ENCODE measurements at regions not wholly inside any gene's neighbourhood (a gene's known extent, or its start where the extent isn't known, plus 50 kb on each side); places are given as distances from the start of the nearest gene placed in this dataset.
"Not testable (repeated sequence)": the region's sequence is repeated elsewhere in the genome, so short reads cannot be mapped to it uniquely, and the experiment has no call there.

DNA sequence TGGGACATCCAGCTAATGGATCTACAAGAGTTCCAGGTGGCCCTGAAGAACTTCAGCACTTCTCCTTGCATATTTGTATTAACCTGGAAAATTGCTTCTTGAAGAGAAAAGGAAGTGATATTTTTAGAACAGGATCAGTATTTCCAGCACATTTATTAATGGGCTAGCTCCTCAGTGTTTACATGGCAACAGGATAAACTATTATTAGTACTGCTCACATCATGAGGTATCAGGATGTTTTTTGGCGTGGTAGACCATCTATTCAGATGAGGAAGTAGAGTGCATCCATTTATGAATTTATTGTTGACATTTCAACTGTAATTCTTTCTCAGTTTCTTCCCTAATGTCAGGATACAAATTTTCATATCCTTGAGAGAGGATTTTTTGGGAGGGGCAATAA is 144.4 kb downstream of the KCNRG start:
- no peak for DNase-seq

DNA sequence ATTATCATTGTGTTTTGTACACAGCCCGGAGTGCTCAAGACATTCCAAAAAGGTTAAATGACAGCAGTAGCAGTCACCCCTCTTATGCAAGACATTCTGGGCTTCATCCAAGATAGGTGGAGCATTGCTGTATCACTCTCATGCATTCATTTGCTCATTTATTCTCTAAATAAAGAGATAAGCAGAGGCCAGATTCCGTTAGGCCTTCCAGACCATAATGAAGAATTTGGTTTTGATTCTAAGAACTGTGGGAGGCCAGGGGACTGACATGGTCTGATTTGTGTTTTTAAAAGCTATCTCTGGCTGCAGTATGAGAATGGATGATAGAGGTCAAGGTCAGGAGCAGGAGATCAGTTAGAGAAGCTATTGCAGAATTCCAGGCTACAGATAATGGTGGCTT is 145.8 kb downstream of the KCNRG start:
- no peak for DNase-seq

DNA sequence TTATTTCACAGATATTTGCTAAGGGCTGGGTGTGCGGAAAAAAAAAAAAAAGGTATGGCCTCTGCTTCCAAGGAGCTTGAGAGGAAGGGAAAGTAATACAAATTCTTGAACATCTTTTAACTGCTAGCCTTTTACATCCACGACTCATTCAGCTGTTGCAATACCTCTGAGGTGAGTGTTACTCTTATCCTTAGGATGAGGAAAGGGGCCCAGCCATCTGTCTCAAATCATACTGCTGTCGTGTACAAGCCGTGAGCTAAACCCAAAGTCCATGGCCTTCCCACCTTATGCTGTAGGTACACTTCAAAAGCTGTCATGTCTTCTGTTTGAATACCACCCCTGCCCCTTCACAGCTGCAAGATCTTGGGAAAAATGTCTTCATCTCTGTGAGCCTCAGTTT is 146.8 kb downstream of the KCNRG start:
- DNase-seq = no peak

DNA sequence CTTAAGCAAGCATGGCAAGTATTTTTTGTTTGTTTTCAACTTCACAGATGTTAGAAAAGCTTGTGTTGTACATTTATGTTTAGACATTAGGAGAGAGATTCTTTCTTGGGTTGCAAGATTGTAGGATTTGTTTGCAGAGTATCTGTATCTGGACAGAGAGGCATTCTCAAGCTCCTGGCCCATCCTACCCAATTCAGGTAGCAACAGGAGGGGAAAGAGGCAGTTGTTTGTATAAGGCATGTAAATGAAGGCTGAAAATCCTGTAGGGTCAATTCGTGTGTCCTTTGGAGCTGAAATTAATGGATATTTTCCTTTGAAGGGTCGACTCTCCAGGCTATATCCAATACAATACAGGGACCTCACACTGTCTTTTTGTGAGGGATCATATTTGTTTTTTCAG is 147.3 kb downstream of the KCNRG start:
- no peak for DNase-seq

DNA sequence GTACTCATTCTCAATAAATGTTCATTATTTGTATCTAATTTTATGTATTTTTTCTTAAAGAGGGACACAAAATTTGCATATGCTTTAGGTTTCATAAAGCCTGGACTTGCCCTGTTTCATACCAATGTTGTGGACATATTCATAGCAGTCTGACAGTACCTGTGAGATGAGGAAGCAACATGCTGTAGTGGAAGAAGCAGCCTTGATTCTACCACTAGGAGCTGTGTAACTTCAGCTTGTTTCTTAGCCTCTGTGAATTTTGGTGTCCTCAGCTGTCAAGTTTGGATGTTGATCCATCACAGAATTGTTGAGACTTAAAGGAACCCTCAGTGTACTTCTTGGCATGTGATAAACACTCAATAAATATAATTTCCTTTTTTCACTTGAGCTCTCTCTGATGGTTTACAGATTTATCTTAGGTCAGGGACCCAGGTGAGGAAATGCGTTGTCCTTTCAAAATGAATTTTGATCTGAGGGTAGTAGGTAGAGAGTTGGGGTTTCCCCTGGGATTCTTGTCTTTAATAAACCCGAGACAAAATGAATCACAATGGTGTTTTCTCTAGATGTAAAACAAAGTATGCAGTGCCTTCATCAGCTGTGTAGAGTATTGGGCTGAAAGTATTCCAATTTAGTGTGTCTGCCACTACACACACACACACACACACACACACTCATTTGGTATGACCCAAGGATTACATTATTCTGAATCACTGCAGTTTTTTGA is 152.1 kb downstream of the KCNRG start:
- DNase-seq = no peak

DNA sequence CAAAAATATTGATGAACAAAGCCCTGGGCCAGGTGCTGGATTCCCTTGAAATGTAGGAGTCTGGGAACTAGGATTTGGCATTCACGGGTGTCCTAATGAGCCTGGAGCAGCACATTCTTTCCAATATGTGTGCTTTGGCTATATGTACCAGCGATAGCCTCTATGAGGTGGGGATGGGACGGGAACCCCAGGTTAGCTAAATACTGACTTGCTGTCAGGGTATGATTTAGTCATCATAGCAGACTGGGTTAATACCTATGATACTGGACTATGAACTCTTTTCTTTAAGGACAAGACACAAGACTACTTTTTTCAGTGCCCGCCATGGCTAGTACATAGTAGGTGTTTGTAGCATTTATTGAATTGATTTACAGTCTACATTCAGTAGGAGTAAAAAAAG is 152.7 kb downstream of the KCNRG start:
- no peak for DNase-seq

DNA sequence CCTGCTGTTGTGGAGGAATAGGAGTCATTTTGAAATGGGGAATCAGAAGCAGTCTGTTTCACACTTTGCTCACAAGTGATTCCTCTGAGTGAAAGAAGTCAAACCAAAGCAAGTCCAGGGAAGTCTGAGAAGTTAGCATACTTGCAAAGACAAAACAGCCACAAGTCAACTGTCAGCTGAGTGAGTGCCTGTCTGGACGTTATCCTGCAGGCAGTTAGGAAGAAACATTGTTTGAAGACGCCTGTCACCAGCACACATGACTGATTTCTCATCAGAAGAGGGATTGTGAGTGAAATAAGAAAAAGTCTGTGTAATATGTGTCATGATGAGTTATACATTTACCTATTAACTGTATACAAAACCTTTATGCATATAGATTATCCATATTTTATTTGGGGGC is 153.5 kb downstream of the KCNRG start:
- peak in 1 of 3 donors; percentile 10 for DNase-seq

DNA sequence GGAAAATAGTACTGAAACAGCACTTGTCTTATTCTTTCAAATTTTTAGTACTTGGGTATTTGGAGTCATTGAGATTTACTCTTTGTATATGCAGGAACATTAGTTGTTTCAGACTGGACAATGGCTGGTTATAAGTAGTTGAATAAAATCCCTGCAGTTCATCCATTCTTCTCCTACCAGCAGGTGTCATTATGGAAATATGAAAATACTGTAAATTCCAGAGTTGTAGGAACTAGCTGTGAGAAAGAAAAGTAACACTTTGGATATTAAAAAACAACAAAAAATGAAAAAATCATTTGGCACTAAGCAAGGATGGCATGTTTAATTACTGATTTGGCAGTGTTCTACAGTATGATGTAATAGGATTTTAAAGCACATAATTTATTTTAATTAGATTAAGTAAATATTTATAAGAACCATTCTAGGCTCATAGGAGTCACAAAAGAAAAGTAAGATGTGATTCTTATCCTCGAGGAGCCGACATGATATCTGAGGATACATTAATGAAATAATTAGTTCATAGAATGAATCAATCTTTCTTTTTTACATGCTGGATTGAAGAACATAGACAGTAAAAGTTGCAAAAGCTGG is 155.3 kb downstream of the KCNRG start:
- peak; percentile 21 to 57 (median 33) for DNase-seq

DNA sequence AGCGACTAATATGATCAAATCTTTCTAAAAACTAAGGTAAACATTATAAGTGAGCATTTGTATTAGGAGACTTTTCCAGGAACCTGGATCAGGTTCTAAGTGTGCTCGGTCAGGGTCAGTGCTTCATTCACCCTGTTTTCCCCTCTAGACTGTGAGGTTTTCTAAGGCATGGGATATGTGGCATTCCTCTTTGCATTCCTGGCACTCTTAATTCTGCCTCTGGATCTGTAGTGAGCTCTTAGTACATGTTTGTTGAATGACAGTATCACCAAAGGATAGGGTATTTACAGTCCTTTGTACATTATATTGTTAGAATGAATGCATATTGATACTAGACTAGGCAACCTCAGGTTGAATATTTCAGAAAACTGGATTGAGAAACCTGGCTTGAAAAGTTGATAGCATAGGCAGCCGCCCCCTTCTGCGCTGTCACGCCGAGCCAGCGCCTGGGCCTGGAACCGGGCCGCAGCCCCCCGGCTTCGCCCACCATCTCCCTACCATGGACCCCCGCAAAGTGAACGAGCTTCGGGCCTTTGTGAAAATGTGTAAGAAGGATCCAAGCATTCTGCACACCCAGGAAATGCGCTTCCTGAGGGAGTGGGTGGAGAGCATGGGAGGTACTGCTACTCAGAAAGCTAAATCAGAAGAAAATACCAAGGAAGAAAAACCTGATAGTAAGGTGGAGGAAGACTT is 156.5 kb downstream of the KCNRG start:
- DNase-seq = no peak

DNA sequence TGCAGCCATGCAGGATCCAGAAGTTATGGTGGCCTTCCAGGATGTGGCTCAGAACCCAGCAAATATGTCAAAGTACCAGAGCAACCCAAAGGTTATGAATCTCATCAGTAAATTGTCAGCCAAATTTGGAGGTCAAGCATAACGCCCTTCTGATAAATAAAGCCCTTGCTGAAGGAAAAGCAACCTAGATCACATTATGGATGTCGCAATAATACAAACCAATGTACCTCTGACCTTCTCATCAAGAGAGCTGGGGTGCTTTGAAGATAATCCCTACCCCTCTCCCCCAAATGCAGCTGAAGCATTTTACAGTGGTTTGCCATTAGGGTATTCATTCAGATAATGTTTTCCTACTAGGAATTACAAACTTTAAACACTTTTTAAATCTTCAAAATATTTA is 157.8 kb downstream of the KCNRG start:
- not testable (repeated sequence) for DNase-seq

DNA sequence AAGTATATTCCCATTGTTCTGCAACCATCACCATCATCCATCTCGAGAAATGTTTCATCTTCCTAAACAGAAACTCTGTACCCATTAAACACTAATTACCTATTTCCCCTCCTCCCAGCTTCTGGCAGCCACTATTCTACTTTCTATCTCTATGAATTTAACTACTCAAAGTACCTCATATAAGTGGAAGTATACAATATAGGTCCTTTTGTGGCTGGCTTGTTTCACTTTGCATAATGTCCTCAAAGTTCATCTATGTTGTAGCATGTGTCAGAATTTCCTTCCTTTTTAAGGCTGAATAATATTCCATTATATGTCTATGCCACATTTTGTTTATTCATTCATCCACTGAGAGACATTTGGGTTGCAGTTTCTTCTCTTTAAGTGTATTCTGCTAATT is 159.4 kb downstream of the KCNRG start:
- DNase-seq = no peak

DNA sequence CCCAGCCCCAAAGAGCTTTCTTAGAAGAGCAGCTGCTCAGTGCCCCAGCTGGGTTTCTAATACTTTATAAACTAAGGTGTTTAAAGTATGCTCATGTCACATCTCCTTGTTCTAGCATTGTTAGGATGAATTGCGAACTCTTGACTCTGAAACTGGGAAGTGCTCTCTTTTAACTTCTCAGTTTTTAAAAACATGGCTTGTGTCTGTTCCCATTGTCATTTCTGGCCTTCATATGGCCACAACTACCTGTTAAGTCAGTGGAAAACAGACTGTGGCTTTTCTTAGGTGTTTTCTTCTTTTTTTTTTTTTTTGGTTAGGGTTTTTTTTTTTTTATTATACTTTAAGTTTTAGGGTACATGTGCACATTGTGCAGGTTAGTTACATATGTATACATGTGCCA is 164.7 kb downstream of the KCNRG start:
- DNase-seq = no peak

DNA sequence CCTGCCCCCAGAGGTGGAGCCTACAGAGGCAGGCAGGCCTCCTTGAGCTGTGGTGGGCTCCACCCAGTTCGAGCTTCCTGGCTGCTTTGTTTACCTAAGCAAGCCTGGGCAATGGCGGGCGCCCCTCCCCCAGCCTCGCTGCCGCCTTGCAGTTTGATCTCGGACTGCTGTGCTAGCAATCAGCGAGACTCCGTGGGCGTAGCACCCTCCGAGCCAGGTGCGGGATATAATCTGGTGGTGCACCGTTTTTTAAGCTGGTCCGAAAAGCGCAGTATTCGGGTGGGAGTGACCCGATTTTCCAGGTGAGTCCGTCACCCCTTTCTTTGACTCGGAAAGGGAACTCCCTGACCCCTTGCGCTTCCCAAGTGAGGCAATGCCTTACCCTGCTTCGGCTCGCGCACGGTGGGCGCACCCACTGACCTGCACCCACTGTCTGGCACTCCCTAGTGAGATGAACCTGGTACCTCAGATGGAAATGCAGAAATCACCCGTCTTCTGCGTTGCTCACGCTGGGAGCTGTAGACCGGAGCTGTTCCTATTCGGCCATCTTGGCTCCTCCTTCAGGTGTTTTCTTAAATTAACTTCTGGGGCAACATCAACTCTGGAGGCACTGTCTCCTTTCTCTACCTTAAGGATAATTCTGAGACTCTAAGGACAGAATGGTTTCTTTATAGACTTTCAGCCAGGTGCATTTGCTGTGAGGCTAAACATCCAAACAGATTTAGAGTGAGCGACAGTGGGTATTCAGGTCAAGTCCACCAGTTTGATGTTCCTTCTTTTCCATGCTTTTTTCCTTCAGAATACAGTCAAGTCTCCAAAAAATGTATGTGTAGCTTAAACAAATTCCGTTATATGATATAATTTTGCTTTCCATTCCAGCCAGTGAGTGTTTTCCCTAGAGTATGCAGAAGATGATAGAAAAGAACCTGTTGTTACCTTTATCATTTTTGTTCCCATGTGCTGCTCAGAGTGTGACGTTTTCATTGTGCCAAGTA is 170.8 kb downstream of the KCNRG start:
- not testable (repeated sequence) for DNase-seq

DNA sequence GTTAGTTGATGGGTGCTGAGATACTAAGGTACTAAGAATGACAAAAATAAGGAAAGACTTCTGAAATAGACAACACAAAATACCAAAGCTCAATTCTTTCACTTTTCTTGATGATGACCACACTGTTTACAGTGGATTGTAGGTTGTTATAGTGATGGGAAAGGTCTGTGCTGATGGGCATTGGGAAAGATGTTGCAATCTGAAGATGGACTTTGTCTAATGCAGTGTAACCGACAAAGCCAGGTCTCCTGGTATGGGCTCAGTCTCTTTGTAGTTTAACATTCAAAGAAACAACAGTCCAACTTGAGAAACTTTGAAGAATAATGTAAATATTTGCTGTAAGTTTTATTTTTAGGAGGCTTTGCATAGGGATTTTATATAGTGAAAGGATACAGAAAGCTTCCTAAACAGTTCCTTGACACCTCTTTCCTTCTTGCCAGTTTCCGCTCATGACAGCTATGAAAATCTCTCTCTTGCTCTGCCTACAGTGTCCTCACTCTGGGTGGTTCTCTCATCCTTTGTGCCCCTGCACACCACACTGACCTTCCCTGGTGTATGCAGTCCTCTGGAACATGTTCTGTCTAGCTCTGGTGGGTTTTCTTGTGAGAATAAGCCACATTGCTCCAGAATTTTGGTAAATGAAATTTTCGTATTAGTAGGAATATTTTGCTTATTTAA is 172.2 kb downstream of the KCNRG start:
- no peak for DNase-seq

DNA sequence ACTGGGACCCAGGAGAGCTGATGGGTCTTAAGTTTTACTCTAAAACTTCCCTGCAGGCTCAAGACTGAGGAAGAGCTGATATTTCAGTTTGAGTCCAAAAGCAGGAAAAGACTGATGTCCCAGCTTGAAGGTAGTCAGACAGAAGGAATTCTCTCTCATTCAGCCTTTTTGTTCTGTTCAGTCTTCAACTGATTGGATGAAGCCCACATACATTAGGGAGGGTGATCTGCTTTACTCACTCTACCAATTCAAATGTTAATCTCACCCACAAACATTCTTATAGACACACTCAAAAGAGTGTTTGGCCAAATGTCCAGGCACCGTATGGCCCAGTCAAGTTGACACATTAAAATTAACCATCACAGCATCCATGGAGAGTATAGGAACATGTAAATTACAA is 173.5 kb downstream of the KCNRG start:
- no peak for DNase-seq

DNA sequence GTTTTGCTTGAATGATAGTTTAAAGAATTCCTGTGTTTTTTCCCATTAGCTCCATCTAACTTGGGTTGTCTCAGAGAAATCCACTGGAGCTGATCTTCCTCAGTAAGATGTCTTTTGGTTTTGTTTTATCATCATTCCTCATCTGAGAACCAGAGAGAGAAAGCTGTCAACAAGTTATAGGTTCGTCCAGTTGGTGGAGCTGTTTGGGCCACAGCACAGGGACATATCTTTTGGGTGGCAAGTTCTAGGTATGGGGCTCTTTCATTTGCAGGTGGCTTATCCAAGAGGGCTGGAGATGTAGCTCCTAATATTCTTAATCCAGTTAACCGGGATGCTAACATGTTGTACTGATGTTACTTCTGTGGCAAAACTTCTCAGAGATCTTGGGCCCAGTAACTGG is 174.2 kb downstream of the KCNRG start:
- peak in 1 of 3 donors; percentile 9 for DNase-seq

DNA sequence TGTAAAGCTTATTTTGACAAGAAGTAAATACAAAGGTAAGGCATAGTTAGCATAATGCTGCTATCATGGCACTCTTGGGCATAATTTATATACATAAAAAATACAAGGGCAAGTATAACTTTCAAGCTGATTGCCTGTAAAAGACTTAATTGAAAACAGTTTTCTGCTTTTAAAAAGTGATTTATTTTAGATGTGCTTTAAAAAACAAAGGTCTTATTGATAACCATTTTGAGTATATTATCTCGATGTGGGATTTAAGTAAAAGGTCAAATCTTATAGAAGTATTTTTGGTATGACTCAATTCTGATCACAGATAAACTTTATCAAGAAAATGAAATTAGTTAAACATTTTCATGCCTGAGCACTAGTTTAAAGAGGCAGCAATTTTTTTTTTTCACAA is 175.8 kb downstream of the KCNRG start:
- no peak for DNase-seq

DNA sequence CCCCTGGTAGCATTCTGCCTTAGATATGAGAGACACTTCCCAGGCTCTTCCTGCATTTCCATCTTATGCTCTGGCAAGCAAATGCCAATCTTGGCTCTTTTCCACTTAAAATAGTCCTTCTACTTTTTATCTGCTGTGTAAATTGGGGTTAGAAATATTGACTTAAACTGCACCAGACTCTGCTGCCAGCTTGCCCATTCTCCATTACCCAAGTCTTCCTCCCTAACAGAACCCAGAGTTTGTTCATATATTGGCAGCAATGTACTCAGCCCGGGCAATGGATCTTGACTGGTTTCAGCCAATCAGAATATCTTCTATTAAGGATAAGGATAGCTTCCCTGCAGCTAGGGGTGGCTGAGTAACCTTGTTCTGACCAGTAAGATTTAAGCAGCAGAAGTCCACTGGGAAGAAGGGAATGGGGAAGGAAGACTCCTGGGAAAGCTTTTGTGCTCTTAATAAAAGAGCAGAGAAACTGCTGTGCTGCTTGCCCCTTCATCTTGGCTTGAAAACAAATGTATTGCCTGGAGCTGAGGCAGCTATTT is 177.1 kb downstream of the KCNRG start:
- no peak for DNase-seq

DNA sequence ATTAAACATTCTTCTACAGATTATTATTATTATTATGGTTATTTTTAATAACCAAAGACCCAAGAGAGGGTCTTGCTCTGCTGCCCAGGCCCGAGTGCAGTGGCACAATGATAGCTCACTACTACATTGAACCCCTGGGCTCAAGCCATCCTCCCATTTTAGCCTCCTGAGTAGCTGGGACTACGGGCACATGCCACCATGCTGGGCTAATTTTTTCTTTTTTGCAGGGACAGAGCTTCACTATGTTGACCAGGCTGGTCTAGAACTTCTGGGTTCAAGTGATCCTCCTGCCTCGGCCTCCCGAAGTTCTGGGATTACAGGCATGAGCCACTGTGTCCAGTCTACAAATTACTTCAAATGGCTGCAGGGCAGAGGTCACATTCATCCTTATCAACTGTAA is 179.8 kb downstream of the KCNRG start:
- no peak for DNase-seq

DNA sequence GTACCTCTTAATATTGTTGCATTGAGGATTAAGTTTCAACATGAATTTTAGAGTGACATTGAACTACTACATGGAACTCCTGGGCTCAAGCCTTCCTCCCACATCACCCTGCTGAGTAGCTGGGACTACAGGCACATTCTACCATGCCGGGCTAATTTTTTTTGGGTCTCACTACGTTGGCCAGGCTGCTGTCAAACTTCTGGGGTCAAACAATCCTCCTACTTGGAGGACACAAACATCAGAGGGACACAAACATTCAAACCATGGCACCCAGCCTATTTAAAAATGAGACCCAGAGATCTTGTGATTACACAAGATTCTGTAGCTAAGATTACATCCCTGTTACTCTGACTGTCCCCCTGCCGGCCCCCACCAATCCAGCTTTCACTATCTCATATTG is 180.9 kb downstream of the KCNRG start:
- DNase-seq = no peak

DNA sequence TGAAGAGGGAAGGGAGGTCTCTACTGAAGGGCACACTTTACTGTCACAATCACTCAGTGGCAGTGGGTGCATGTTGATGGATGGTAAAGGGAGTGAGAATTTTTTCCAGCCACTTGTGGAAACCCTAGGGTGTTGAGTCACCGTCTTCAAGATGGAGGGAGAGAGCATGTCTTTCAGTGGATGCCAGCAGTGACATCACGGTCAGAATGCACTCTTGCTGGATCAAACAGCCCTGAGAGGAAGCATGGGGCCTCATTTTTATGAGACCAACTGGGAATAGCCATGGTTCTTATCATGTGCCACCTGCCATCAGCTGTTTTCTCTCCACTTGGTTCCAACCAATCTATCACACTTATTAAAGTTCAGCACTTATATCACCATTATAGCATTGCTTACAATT is 182.5 kb downstream of the KCNRG start:
- DNase-seq = peak in 1 of 3 donors; percentile 15

DNA sequence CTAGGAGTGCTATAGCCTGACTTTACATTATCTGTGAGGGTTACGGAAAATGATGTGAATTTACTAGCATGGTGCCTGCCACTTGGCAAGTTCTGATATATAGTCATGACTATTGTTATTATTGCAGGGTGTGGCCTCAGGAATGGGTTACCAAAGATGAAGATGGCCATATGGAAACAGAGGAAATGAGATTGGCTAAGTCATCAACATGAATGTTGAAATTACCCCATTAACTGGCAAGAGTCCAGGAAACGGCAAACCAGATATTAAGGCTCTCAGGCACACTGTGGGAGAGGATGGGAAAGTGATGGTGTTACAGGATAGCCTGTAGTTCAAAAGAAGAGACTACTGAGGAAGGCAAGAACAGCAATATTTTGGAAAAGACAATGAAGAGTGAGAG is 183.3 kb downstream of the KCNRG start:
- peak; percentile 62 to 78 (median 67) for DNase-seq
